ENCODE measurements at regions not wholly inside any gene's neighbourhood (a gene's known extent, or its start where the extent isn't known, plus 50 kb on each side); places are given as distances from the start of the nearest gene placed in this dataset.
A peak's percentile ranks its signal among the peaks of the same experiment; 100 is the strongest.

DNA sequence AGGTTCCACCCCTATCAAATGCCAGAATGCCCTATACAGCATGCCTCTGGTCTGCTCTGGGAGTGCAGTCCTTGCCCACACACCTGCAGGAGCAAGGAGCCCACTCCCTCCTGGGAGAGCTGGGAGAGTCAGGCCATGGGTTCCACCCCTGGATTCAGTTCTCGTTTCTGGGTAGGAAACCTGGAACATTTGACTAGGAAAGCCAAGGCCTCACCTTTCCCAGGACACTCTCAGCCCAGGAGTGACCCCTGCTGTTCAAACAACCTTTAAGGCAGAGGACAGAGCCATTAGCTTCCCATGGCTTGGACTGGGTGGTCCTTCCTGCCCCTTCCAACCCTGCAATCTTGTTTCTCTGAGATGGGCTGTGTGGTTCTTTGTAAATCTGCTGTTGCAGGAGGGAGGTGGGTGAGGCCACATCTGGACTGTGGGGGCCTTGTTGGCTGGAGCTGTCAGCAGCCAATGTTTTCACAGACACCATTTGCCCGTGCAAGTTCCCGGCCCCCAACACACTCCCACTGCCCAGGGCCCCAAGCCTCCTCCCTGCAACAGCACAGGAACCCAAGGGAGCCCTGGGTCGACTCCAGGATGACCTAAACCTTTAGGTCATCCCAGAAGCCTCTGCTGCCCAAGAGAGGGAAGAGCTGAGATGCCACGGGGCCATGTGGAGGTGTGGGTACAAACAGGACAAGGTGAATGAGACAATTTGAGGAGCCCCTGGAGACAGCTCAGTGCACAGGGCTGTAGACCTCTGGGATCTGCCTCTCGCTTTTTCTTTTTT is 104.4 kb downstream of the PJA1 start:
- no peak overlapping the region for H3K23ac ChIP-seq (ENCODE audit: low read depth, low read length)
- no peak overlapping the region for H2BK20ac ChIP-seq (ENCODE audit: low read depth, low read length)
- no peak overlapping the region for H2BK15ac ChIP-seq (ENCODE audit: low read depth, low read length)
- H3K4me1 ChIP-seq (ENCODE audit: control insufficient read depth, insufficient read depth, low read length), result no peaks in the 10 kb centered on the region
- no peak overlapping the region for H4K8ac ChIP-seq (ENCODE audit: low read depth in 2 of 2, low read length in 2 of 2)
- H3K9ac ChIP-seq (ENCODE audit: low read depth, low read length), result no peak overlapping the region
- in situ Hi-C loops (cut with MboI; ENCODE audit: low sequenced_read_pairs) (no loop called here), dilution Hi-C loops (cut with HindIII; ENCODE audit: low sequenced_read_pairs, unreplicated experiment) (no loop called here), intact Hi-C loops (cut with micrococcal nuclease) (loop anchor here (1.0 kb wide), 2 partner anchors 229 to 234 kb away; no protein-coding TSS in a partner anchor)
- no TSS peak for BruUV-seq (replicated peaks)
- H2AK5ac ChIP-seq (ENCODE audit: low read depth, low read length), result no peak overlapping the region
- no CpG with 5 or more reads among the region's 6 CpGs for WGBS, 2 experiments (ENCODE audit: extremely low coverage in 2 of 2, insufficient read length in 1 of 2)
- peaks cover 8% of the 10 kb centered on the region for H3K27me3 ChIP-seq (ENCODE audit: control insufficient read depth, insufficient read depth, low read length)
- peaks cover 3% of the 10 kb centered on the region; the same call in 1 of the 2 replicates for H3K9me3 ChIP-seq (ENCODE audit: control insufficient read depth, insufficient read depth, low read length)
- no peak overlapping the region for H3K4me3 ChIP-seq (ENCODE audit: insufficient read depth, low read depth, low read length)
- no peak overlapping the region for H2BK5ac ChIP-seq (ENCODE audit: low read depth, low read length, poor library complexity, severe bottlenecking)
- no peak overlapping the region for H2BK120ac ChIP-seq (ENCODE audit: low read depth, low read length)
- no peaks in the 10 kb centered on the region for H3K9me1 ChIP-seq (ENCODE audit: insufficient read depth, low read length)
- H3K27ac ChIP-seq (ENCODE audit: insufficient read depth, low read length), result no peak overlapping the region
- DNase-seq (peak; percentile 31), ATAC-seq (ENCODE audit: low read depth) (peak; percentile 71; the same call in 1 of the 2 replicates)
- no peaks in the 10 kb centered on the region for H3K36me3 ChIP-seq (ENCODE audit: control insufficient read depth, insufficient read depth, low read length)
- ChIA-PET POLR2A (ENCODE audit: unreplicated experiment) (no interaction called here), CTCF (interaction anchor here (1.2 to 2.1 kb wide), 3 partner anchors 229 to 233 kb away, joined by 3 to 17 read pairs (median 3); partner anchors contain the start of gene EFNB1)
- H3K18ac ChIP-seq (ENCODE audit: low read depth, low read length), result no peak overlapping the region
- H3K56ac ChIP-seq (ENCODE audit: extremely low read depth, insufficient read depth, low read length), result no peak overlapping the region
- no peak overlapping the region for H3K14ac ChIP-seq (replicated peaks; ENCODE audit: low read depth, low read length)
- H3K4me2 ChIP-seq (ENCODE audit: low read depth, low read length), result no peak overlapping the region
- no peaks in the 10 kb centered on the region for H3K79me1 ChIP-seq (ENCODE audit: low read depth in 1 of 2, low read length in 2 of 2)
- no peak overlapping the region for H4K5ac ChIP-seq (ENCODE audit: low read depth, low read length)
- H4K91ac ChIP-seq (ENCODE audit: insufficient read depth, low read depth, low read length), result no peak overlapping the region
- H2AFZ ChIP-seq (replicated peaks; ENCODE audit: low read length, poor library complexity), result no peak overlapping the region
- no peak overlapping the region for H3K4ac ChIP-seq (ENCODE audit: low read depth, low read length)
- H2AK9ac ChIP-seq (replicated peaks; ENCODE audit: low read depth, low read length, poor library complexity), result no peak overlapping the region
- no peaks in the 10 kb centered on the region for H4K20me1 ChIP-seq (ENCODE audit: insufficient read depth, low read length)
- TF ChIP-seq, protein P1, sequence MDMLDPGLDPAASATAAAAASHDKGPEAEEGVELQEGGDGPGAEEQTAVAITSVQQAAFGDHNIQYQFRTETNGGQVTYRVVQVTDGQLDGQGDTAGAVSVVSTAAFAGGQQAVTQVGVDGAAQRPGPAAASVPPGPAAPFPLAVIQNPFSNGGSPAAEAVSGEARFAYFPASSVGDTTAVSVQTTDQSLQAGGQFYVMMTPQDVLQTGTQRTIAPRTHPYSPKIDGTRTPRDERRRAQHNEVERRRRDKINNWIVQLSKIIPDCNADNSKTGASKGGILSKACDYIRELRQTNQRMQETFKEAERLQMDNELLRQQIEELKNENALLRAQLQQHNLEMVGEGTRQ (IDR thresholded peaks at IDR 0.05; ENCODE audit: low read depth, low read length), result no peak
- no peak for TF ChIP-seq MXI1 (IDR thresholded peaks at IDR 0.05; ENCODE audit: borderline replicate concordance, low read depth, low read length)
- no peak for TF ChIP-seq BHLHE40 (IDR thresholded peaks at IDR 0.05; ENCODE audit: low read depth, low read length)
- TF ChIP-seq CTCF (conservative IDR thresholded peaks at IDR 0.05; ENCODE audit: low read depth, low read length), result peak; percentile 50
- TF ChIP-seq NFE2L2 (IDR thresholded peaks at IDR 0.05; ENCODE audit: low read depth, low read length), result no peak
- no peak for TF ChIP-seq CEBPB (IDR thresholded peaks at IDR 0.05; ENCODE audit: low read depth, low read length)
- TF ChIP-seq MAFK (IDR thresholded peaks at IDR 0.05; ENCODE audit: low read depth, low read length), result no peak
- no peak for TF ChIP-seq CHD1 (IDR thresholded peaks at IDR 0.05; ENCODE audit: low read depth, low read length)
- no peak for TF ChIP-seq RFX5 (IDR thresholded peaks at IDR 0.05; ENCODE audit: low read depth, low read length)
- TF ChIP-seq SMC3 (IDR thresholded peaks at IDR 0.05; ENCODE audit: low read depth, low read length), result peak; percentile 63
- TF ChIP-seq, protein P2, sequence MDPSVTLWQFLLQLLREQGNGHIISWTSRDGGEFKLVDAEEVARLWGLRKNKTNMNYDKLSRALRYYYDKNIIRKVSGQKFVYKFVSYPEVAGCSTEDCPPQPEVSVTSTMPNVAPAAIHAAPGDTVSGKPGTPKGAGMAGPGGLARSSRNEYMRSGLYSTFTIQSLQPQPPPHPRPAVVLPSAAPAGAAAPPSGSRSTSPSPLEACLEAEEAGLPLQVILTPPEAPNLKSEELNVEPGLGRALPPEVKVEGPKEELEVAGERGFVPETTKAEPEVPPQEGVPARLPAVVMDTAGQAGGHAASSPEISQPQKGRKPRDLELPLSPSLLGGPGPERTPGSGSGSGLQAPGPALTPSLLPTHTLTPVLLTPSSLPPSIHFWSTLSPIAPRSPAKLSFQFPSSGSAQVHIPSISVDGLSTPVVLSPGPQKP (IDR thresholded peaks at IDR 0.05; ENCODE audit: borderline replicate concordance, low read depth, low read length), result no peak
- TF ChIP-seq MAZ (IDR thresholded peaks at IDR 0.05; ENCODE audit: borderline replicate concordance, low read depth, low read length), result no peak
- TF ChIP-seq FOS (IDR thresholded peaks at IDR 0.05; ENCODE audit: low read depth, low read length), result no peak
- peak; percentile 65 for TF ChIP-seq RAD21 (IDR thresholded peaks at IDR 0.05; ENCODE audit: low read length)
- TF ChIP-seq RCOR1 (IDR thresholded peaks at IDR 0.05; ENCODE audit: insufficient replicate concordance, low read length), result no peak

All from IMR-90 (cell line).